NCI-H2227 (cell line): ENCODE measurements at regions not wholly inside any gene's neighbourhood (a gene's known extent, or its start where the extent isn't known, plus 50 kb on each side); places are given as distances from the start of the nearest gene placed in this dataset.

ENCODE experiments used
- DNase-seq: peaks from one replicate; lab custom pipeline; 2025; ENCODE audit not compliant: unreplicated experiment; lab: John Stamatoyannopoulos, UW

GRCh38 chr5:74576941-74577456, 63.5 kb downstream of the ENC1 start:
- DNase-seq, result no peak

- DNase-seq, result peak; percentile 61
These were observed 64.6 kb downstream of the ENC1 start for GRCh38 chr5:74575741-74576538.

- no peak for DNase-seq
These were observed 70.3 kb downstream of the ENC1 start for GRCh38 chr5:74570250-74570649.

- no peak for DNase-seq
These were observed 73.0 kb downstream of the ENC1 start for GRCh38 chr5:74567411-74567995.

- no peak for DNase-seq
These were observed 78.4 kb downstream of the ENC1 start for GRCh38 chr5:74562122-74562521.

GRCh38 chr5:74560245-74560644, 80.3 kb downstream of the ENC1 start:
- no peak for DNase-seq

- DNase-seq, result peak; percentile 46
These were observed 83.6 kb downstream of the ENC1 start for GRCh38 chr5:74556631-74557595.

GRCh38 chr5:74556006-74556405, 84.5 kb downstream of the ENC1 start:
- DNase-seq, result peak; percentile 37

- DNase-seq, result no peak
These were observed 88.4 kb downstream of the ENC1 start for GRCh38 chr5:74552101-74552500.

GRCh38 chr5:74550927-74551326, 89.6 kb downstream of the ENC1 start:
- DNase-seq, result no peak

GRCh38 chr5:74549384-74549783, 91.1 kb downstream of the ENC1 start:
- no peak for DNase-seq

- no peak for DNase-seq
These were observed 93.7 kb downstream of the ENC1 start for GRCh38 chr5:74546796-74547195.

GRCh38 chr5:74544811-74545210, 95.7 kb downstream of the ENC1 start:
- DNase-seq, result no peak

GRCh38 chr5:74543162-74543995, 97.1 kb downstream of the ENC1 start:
- peak; percentile 69 for DNase-seq

GRCh38 chr5:74542482-74542881, 98.0 kb downstream of the ENC1 start:
- no peak for DNase-seq

- no peak for DNase-seq
These were observed 99.1 kb downstream of the ENC1 start for GRCh38 chr5:74541381-74541781.

- no peak for DNase-seq
These were observed 99.9 kb downstream of the ENC1 start for GRCh38 chr5:74540622-74541021.

GRCh38 chr5:74539986-74540385, 100.5 kb downstream of the ENC1 start:
- DNase-seq, result no peak

- no peak for DNase-seq
These were observed 102.3 kb downstream of the ENC1 start for GRCh38 chr5:74538206-74538661.

- DNase-seq, result no peak
These were observed 103.9 kb downstream of the ENC1 start for GRCh38 chr5:74536658-74537057.
